Pancreas (tissue), 10 donors: ENCODE measurements at regions not wholly inside any gene's neighbourhood (a gene's known extent, or its start where the extent isn't known, plus 50 kb on each side); places are given as distances from the start of the nearest gene placed in this dataset.

Experiments used
- ATAC-seq, 4 donors: fragments of 200-7000 bp; cut with Tn5 transposase; one replicate each; pipeline versions ENCODE4 v1.8.0 to v1.9.1; 2020; ENCODE audit warnings: mild to moderate bottlenecking in 4 of 4, moderate library complexity in 4 of 4
- DNase-seq, 6 donors: peaks; one replicate each; pipeline ENCODE4 v3.0.0-alpha.2; 2020
- FAIRE-seq: peaks from 2 replicates; lab custom pipeline; 2012; peaks lifted over from hg19 to GRCh38; lab: Jason Lieb, UNC
- H3K27ac ChIP-seq, 4 donors: fragments of 200-600 bp; sonication (generic); 1 replicate in 3 of 4; 2 replicates in 1 of 4; pipeline versions ENCODE4 v1.5.0 to v1.8.0; 2020
- H3K27me3 ChIP-seq, 4 donors: fragments of 200-600 bp; one replicate each; pipeline ENCODE4 v1.8.0; 2021
- H3K36me3 ChIP-seq, 3 donors: fragments of 200-600 bp; sonication (generic) in 1 of 3; one replicate each; pipeline versions ENCODE4 v1.5.0 to v1.8.0; 2020 to 2021
- H3K4me1 ChIP-seq, 3 donors: fragments of 200-600 bp; one replicate each; pipeline ENCODE4 v1.8.0; 2021
- H3K4me3 ChIP-seq, 4 donors: fragments of 200-600 bp; sonication (generic) in 2 of 4; one replicate each; pipeline versions ENCODE4 v1.5.0 to v1.8.0; 2020 to 2021
- H3K9me3 ChIP-seq, 4 donors: fragments of 200-600 bp; one replicate each; pipeline ENCODE4 v1.8.0; 2021
- WGBS, 2 donors: extraction: QIAGEN DNeasy Blood & Tissue Kit; methylation state at CpG; one replicate each; pipeline ENCODE4 v1.1.7; 2013; 5-methylcytosine and 5-hydroxymethylcytosine counted together
- intact Hi-C, 3 donors: fragments of 100-400 bp; cut with DNase I; formaldehyde crosslinking; loops; one replicate each; pipeline versions ENCODE4 v1.11.1 to v1.14.2; 2022
- TF ChIP-seq, protein P1 (sequence below), 4 donors: fragments of 200-600 bp; sonication (generic) in 3 of 4; IDR thresholded peaks; one replicate each; pipeline versions ENCODE4 v1.5.0 to v1.8.0; 2021; ENCODE audit warnings: antibody characterized with exemption in 4 of 4
- donor health status: healthy with polysubstance abuse.
- donor health status: DM: no; HTN: no; CAD: no; lungs with moderate emphysema.
- donor health status: DM: no; HTN: no; CAD: no.
- donor health status: control.
- donor health status: control.
- donor health status: Bipolar disorder and iron deficiency.
- donor health status: DM: yes; HTN: yes; CAD: no.
- donor health status: DM: no; HTN: no; CAD: no.
- donor health status: DM: no; HTN: no; CAD: no.
- donor health status: DM: yes; HTN: yes; CAD: no.

DNA sequence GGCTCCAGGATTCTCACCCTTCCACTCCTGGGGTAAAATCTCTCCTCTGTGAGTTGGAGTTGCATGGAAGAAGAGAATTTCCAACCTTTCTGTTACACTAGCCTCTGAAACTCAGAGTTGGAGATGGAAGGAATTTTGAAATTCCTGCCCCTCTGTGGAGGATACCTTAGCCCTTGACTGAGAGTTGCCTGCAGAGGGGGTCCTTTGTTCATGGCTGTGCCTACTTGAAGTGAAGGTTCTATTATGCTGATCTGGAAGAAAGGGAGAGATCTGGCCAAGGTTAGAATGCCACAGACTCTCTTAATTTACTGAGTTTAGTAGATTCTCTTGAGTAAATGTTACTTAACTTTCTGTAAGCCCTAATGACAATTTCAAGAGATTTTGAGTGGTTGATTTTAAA, 626.6 kb upstream of the GYPC start:
- Histone ChIP-seq H3K36me3 (no peaks in the 10 kb centered on the region), H3K4me1 (no peaks in the 10 kb centered on the region), H3K27me3 (no peaks in the 10 kb centered on the region), H3K27ac (no peak overlapping the region), H3K9me3 (no peaks in the 10 kb centered on the region), H3K4me3 (no peak overlapping the region)
- TF ChIP-seq, protein P1, sequence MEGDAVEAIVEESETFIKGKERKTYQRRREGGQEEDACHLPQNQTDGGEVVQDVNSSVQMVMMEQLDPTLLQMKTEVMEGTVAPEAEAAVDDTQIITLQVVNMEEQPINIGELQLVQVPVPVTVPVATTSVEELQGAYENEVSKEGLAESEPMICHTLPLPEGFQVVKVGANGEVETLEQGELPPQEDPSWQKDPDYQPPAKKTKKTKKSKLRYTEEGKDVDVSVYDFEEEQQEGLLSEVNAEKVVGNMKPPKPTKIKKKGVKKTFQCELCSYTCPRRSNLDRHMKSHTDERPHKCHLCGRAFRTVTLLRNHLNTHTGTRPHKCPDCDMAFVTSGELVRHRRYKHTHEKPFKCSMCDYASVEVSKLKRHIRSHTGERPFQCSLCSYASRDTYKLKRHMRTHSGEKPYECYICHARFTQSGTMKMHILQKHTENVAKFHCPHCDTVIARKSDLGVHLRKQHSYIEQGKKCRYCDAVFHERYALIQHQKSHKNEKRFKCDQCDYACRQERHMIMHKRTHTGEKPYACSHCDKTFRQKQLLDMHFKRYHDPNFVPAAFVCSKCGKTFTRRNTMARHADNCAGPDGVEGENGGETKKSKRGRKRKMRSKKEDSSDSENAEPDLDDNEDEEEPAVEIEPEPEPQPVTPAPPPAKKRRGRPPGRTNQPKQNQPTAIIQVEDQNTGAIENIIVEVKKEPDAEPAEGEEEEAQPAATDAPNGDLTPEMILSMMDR (IDR thresholded peaks at IDR 0.05): no peak
- DNase-seq (no peak), FAIRE-seq (no peak), ATAC-seq (no peak)
- intact Hi-C loops: no loop called here

DNA sequence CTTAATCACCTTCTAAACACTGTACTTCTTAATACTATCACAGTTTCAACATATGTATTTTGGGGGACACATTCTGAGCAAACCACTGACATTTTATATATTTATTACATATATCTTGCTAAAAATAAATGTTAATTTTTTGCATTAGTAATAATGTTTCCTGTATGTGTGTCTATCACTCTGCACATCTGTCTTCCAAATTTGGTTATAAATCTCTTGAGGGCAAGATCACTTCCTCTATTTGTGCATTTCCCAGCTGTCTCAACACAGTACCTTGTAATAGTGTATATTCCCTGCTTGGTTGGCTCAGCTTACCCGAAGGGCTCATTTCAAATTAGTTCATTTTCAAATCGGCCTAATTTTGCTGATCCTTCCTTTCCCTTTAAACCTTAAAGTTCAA, 617.1 kb upstream of the GYPC start:
- Histone ChIP-seq H3K27ac (no peak overlapping the region), H3K27me3 (no peaks in the 10 kb centered on the region), H3K36me3 (no peaks in the 10 kb centered on the region), H3K4me1 (no peaks in the 10 kb centered on the region), H3K9me3 (no peaks in the 10 kb centered on the region), H3K4me3 (no peak overlapping the region)
- intact Hi-C loops: no loop called here
- FAIRE-seq (no peak), DNase-seq (no peak), ATAC-seq (no peak)
- TF ChIP-seq, protein P1 (IDR thresholded peaks at IDR 0.05): no peak
- WGBS, 2 donors: 29 to 34% methylated on average over 2 of the region's 2 CpGs

DNA sequence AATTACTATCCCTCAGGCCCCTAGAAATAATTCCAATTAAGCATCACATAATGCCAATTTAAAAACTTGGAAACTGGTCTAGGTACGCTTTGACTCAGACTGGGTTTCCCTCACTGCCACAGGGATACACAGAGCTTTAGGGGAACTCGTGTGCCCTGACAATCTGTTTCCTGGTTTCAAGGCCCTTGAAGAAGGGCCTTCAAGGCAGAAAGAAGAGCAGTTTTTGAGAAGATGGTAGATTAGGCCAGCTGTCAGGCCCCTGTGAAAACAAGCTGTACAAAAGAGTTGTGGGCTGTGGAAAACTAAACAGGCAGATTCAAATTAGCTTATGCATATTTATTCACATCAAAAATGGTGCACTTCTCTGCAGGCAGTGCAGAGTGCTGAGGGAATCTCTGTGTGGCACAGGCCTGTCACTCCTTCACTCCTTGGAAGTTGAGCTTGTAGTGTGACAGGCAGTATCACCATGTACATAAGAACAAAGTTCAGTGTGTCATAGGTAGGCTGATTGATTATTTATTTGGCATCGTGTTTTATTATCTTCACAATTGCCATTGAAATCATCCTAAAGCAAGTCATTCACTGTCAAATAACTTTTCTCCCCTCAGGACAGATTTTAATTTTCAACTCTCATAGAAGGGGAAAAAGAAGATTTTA, 614.4 kb upstream of the GYPC start:
- DNase-seq (no peak), FAIRE-seq (no peak), ATAC-seq (no peak)
- Histone ChIP-seq H3K36me3 (no peaks in the 10 kb centered on the region), H3K27ac (no peak overlapping the region), H3K4me1 (no peaks in the 10 kb centered on the region), H3K9me3 (no peaks in the 10 kb centered on the region), H3K4me3 (no peak overlapping the region), H3K27me3 (no peaks in the 10 kb centered on the region)
- intact Hi-C loops: no loop called here
- 33 to 45% methylated on average over 3 of the region's 3 CpGs for WGBS, 2 donors
- TF ChIP-seq, protein P1 (IDR thresholded peaks at IDR 0.05): no peak

DNA sequence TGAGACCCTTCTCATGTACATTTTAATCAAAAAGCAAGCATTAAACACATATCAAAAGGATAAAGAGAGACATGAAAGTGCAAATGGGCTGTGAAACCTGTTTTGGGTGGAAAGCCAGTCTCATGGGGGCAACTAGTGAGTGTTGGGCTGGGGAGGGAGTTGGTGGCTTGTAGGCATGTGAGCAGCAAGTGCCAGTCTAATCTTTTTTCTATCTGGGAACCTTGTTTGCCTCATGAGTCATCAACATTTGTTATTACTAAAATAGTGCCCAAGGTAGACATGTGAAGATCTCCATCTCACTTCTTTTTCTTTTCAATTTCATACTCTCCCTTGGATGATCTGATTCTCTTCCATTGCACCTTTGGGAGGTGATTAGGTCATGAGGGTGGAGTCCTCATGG, 613.9 kb upstream of the GYPC start:
- Histone ChIP-seq H3K36me3 (no peaks in the 10 kb centered on the region), H3K27ac (no peak overlapping the region), H3K9me3 (no peaks in the 10 kb centered on the region), H3K4me1 (no peaks in the 10 kb centered on the region), H3K4me3 (no peak overlapping the region), H3K27me3 (no peaks in the 10 kb centered on the region)
- no peak for ATAC-seq
- DNase-seq: no peak
- TF ChIP-seq, protein P1 (IDR thresholded peaks at IDR 0.05): no peak
- no peak for FAIRE-seq
- intact Hi-C loops: no loop called here

DNA sequence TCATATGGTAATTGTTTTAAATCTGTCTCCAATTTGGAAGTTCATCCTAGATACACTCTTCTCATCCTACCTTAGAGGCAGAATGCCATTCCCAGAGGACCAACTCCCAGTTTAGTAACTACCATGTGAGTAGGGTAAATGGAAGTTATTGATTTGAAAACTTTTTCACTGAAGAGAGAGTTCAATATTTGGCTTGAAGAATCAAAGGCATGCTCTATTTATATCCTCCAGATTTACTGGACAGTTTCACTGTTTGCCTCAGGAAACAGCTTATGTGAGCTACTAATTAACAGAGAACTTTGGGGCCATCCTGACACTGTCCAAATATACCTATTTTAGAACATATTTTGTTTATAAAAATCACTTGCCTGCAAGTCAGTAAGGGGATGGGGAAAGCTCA, 607.2 kb upstream of the GYPC start:
- Histone ChIP-seq H3K4me1 (no peaks in the 10 kb centered on the region), H3K4me3 (no peak overlapping the region), H3K27me3 (no peaks in the 10 kb centered on the region), H3K9me3 (no peaks in the 10 kb centered on the region), H3K36me3 (no peaks in the 10 kb centered on the region), H3K27ac (no peak overlapping the region)
- FAIRE-seq: no peak
- ATAC-seq: no peak
- TF ChIP-seq, protein P1 (IDR thresholded peaks at IDR 0.05): no peak
- intact Hi-C loops: no loop called here
- no peak for DNase-seq
